GM19035 (cell line): ENCODE measurements at regions not wholly inside any gene's neighbourhood (a gene's known extent, or its start where the extent isn't known, plus 50 kb on each side); places are given as distances from the start of the nearest gene placed in this dataset.
"Not testable (repeated sequence)": the region's sequence is repeated elsewhere in the genome, so short reads cannot be mapped to it uniquely, and the experiment has no call there.

Experiments
- ATAC-seq: cut with Tn5 transposase; IDR thresholded peaks from one replicate; pipeline ENCODE4 v1.9.1; 2021; ENCODE audit not compliant: unreplicated experiment

- ATAC-seq, result no peak
Observed at GRCh38 chr5:67954351-67954750, 261.2 kb upstream of the PIK3R1 start.

- ATAC-seq, result no peak
Observed at GRCh38 chr5:67942421-67942820, 273.1 kb upstream of the PIK3R1 start.

- no peak for ATAC-seq
Observed at GRCh38 chr5:67941614-67942401, 273.7 kb upstream of the PIK3R1 start.

GRCh38 chr5:67935908-67936566, 279.5 kb upstream of the PIK3R1 start:
- no peak for ATAC-seq

GRCh38 chr5:67934976-67935375, 280.6 kb upstream of the PIK3R1 start:
- no peak for ATAC-seq

- ATAC-seq, result no peak
Observed at GRCh38 chr5:67925511-67925910, 290.0 kb upstream of the PIK3R1 start.

- no peak for ATAC-seq
Observed at GRCh38 chr5:67921004-67921601, 294.5 kb upstream of the PIK3R1 start.

- not testable (repeated sequence) for ATAC-seq
Observed at GRCh38 chr5:67919532-67919931, 296.0 kb upstream of the PIK3R1 start.

GRCh38 chr5:67917561-67917960, 298.0 kb upstream of the PIK3R1 start:
- ATAC-seq, result no peak

- no peak for ATAC-seq
Observed at GRCh38 chr5:67910546-67910945, 305.0 kb upstream of the PIK3R1 start.

GRCh38 chr5:67908126-67908765, 307.3 kb upstream of the PIK3R1 start:
- ATAC-seq, result no peak

- ATAC-seq, result no peak
Observed at GRCh38 chr5:67904366-67904765, 311.2 kb upstream of the PIK3R1 start.

GRCh38 chr5:67903656-67904055, 311.9 kb upstream of the PIK3R1 start:
- ATAC-seq, result no peak

- ATAC-seq, result no peak
Observed at GRCh38 chr5:67903121-67903520, 312.4 kb upstream of the PIK3R1 start.

GRCh38 chr5:67902497-67902830, 313.1 kb upstream of the PIK3R1 start:
- ATAC-seq, result no peak

- ATAC-seq, result no peak
Observed at GRCh38 chr5:67901814-67902496, 313.6 kb upstream of the PIK3R1 start.

- ATAC-seq, result no peak
Observed at GRCh38 chr5:67900514-67900913, 315.0 kb upstream of the PIK3R1 start.

GRCh38 chr5:67897980-67898379, 317.6 kb upstream of the PIK3R1 start:
- ATAC-seq, result no peak

GRCh38 chr5:67897431-67897830, 318.1 kb upstream of the PIK3R1 start:
- ATAC-seq, result no peak

GRCh38 chr5:67896930-67897313, 318.6 kb upstream of the PIK3R1 start:
- no peak for ATAC-seq

GRCh38 chr5:67896311-67896929, 319.1 kb upstream of the PIK3R1 start:
- ATAC-seq, result no peak
